WTC11 (cell line): ENCODE measurements at regions not wholly inside any gene's neighbourhood (a gene's known extent, or its start where the extent isn't known, plus 50 kb on each side); places are given as distances from the start of the nearest gene placed in this dataset.

Source experiments
- ATAC-seq: fragments of 200-7000 bp; cut with Tn5 transposase; 2 replicates; pipeline ENCODE4 v1.10.0; 2021; ENCODE audit warnings: mild to moderate bottlenecking, moderate library complexity
- CTCF ChIA-PET: fragments of 300-600 bp; sonication (Branson Sonifier 250); formaldehyde crosslinking; loops from one replicate; lab custom pipeline; 2021; ENCODE audit warnings: antibody characterized with exemption; lab: Charles Lee
- POLR2A ChIA-PET: fragments of 350-600 bp; sonication (Branson Sonifier 250); formaldehyde crosslinking; loops from one replicate; lab custom pipeline; 2021; ENCODE audit warnings: antibody characterized with exemption; lab: Charles Lee
- DNase-seq: peaks from one replicate; pipeline ENCODE4 v3.0.0; 2021; ENCODE audit warnings: low spot score
- H3K27ac Mint-ChIP-seq: 2 replicates; pipeline ENCODE4 v1.8.0; 2021; ENCODE audit warnings: mixed read lengths
- H3K27me3 Mint-ChIP-seq: 2 replicates; pipeline ENCODE4 v1.8.0; 2021; ENCODE audit warnings: low read depth, mild to moderate bottlenecking, moderate library complexity, mixed read lengths
- H3K36me3 Mint-ChIP-seq: 2 replicates; pipeline ENCODE4 v1.8.0; 2021; ENCODE audit warnings: mixed read lengths
- H3K4me1 Mint-ChIP-seq: 2 replicates; pipeline ENCODE4 v1.8.0; 2022; ENCODE audit warnings: mixed read lengths
- H3K4me3 Mint-ChIP-seq: 2 replicates; pipeline ENCODE4 v1.8.0; 2021; ENCODE audit warnings: mild to moderate bottlenecking, moderate library complexity, mixed read lengths
- H3K9me3 Mint-ChIP-seq: 2 replicates; pipeline ENCODE4 v1.8.0; 2021; ENCODE audit warnings: mixed read lengths
- AFF4 ChIP-seq: sonication (generic); formaldehyde crosslinking; IDR thresholded peaks from 2 replicates; pipeline ENCODE4 v1.8.1; 2023; ENCODE audit warnings: mild to moderate bottlenecking, missing genetic modification reagents, borderline replicate concordance
- ARID4B ChIP-seq: sonication (generic); formaldehyde crosslinking; IDR thresholded peaks from 2 replicates; pipeline ENCODE4 v1.8.0; 2023; ENCODE audit warnings: missing genetic modification reagents, mild to moderate bottlenecking, borderline replicate concordance
- ERG ChIP-seq: fragments of 250-450 bp; sonication (Bioruptor Pico); IDR thresholded peaks from 2 replicates; pipeline ENCODE4 v1.8.0; 2021; ENCODE audit warnings: mild to moderate bottlenecking
- ESRRA ChIP-seq: sonication (generic); formaldehyde crosslinking; IDR thresholded peaks from 2 replicates; pipeline ENCODE4 v1.8.1; 2022; ENCODE audit warnings: mild to moderate bottlenecking, missing genetic modification reagents, borderline replicate concordance
- ETV6 ChIP-seq: sonication (generic); formaldehyde crosslinking; IDR thresholded peaks from 2 replicates; pipeline ENCODE4 v1.8.1; 2022; ENCODE audit warnings: mild to moderate bottlenecking, missing genetic modification reagents
- FOXK1 ChIP-seq: sonication (generic); formaldehyde crosslinking; IDR thresholded peaks from 2 replicates; pipeline ENCODE4 v1.8.0; 2022; ENCODE audit warnings: mild to moderate bottlenecking, moderate library complexity, missing genetic modification reagents
- FOXP1 ChIP-seq: sonication (generic); formaldehyde crosslinking; IDR thresholded peaks from 2 replicates; pipeline ENCODE4 v1.8.0; 2022; ENCODE audit warnings: missing genetic modification reagents, mild to moderate bottlenecking, moderate library complexity, borderline replicate concordance
- HMGXB4 ChIP-seq: sonication (generic); formaldehyde crosslinking; IDR thresholded peaks from 2 replicates; pipeline ENCODE4 v1.8.1; 2023; ENCODE audit warnings: mild to moderate bottlenecking, moderate library complexity, missing genetic modification reagents
- NFE2L1 ChIP-seq: sonication (generic); formaldehyde crosslinking; IDR thresholded peaks from 2 replicates; pipeline ENCODE4 v1.8.1; 2023; ENCODE audit warnings: missing genetic modification reagents
- NFYB ChIP-seq: sonication (generic); formaldehyde crosslinking; conservative IDR thresholded peaks from 2 replicates; pipeline ENCODE4 v1.8.0; 2022; ENCODE audit warnings: low read depth, missing genetic modification reagents
- TCF7 ChIP-seq: sonication (generic); formaldehyde crosslinking; IDR thresholded peaks from 2 replicates; pipeline ENCODE4 v1.8.0; 2022; ENCODE audit warnings: mild to moderate bottlenecking, low read depth, missing genetic modification reagents, moderate library complexity
- USF2 ChIP-seq: sonication (generic); formaldehyde crosslinking; IDR thresholded peaks from 2 replicates; pipeline ENCODE4 v1.8.1; 2023; ENCODE audit warnings: mild to moderate bottlenecking, missing genetic modification reagents, moderate library complexity
- ZBTB21 ChIP-seq: sonication (generic); formaldehyde crosslinking; IDR thresholded peaks from 2 replicates; pipeline ENCODE4 v1.8.1; 2023; ENCODE audit warnings: mild to moderate bottlenecking, missing genetic modification reagents, borderline replicate concordance
- ZNF219 ChIP-seq: sonication (generic); formaldehyde crosslinking; IDR thresholded peaks from 2 replicates; pipeline ENCODE4 v1.8.0; 2023; ENCODE audit warnings: missing genetic modification reagents, mild to moderate bottlenecking, borderline replicate concordance
- ZNF281 ChIP-seq: sonication (generic); formaldehyde crosslinking; IDR thresholded peaks from 2 replicates; pipeline ENCODE4 v1.8.0; 2023; ENCODE audit warnings: mild to moderate bottlenecking, missing genetic modification reagents
- ZNF671 ChIP-seq: fragments of 250-450 bp; sonication (Bioruptor Pico); IDR thresholded peaks from 2 replicates; pipeline ENCODE4 v1.8.0; 2021; ENCODE audit warnings: mild to moderate bottlenecking

- TF ChIP-seq AFF4 (no peak), USF2 (CRISPR knock-in tag) (no peak)
These were observed 1273.4 kb downstream of the ROBO2 start (continued) for GRCh38 chr3:78313332-78313731.

GRCh38 chr3:78314327-78314726 lies 1274.4 kb downstream of the ROBO2 start:
- H3K9me3 Mint-ChIP-seq: peaks cover 23% of the 10 kb centered on the region
- CTCF ChIA-PET: no interaction called here

More at GRCh38 chr3:78314327-78314726, 1274.4 kb downstream of the ROBO2 start:
- TF ChIP-seq ZBTB21 (no peak), ZNF281 (CRISPR knock-in tag) (no peak), NFYB (no peak), ZNF671 (CRISPR knock-in tag) (no peak), FOXP1 (CRISPR knock-in tag) (no peak), AFF4 (no peak), ARID4B (CRISPR knock-in tag) (no peak), TCF7 (CRISPR knock-in tag) (no peak), ETV6 (CRISPR knock-in tag) (no peak), ESRRA (CRISPR knock-in tag) (no peak), ZNF219 (CRISPR knock-in tag) (no peak), NFE2L1 (CRISPR knock-in tag) (no peak), HMGXB4 (no peak), FOXK1 (no peak), ERG (CRISPR knock-in tag) (no peak)
- peaks cover 48% of the 10 kb centered on the region for H3K27me3 Mint-ChIP-seq
- peaks cover 18% of the 10 kb centered on the region for H3K4me1 Mint-ChIP-seq
- no peak overlapping the region for H3K27ac Mint-ChIP-seq
- peaks cover 20% of the 10 kb centered on the region for H3K36me3 Mint-ChIP-seq
- POLR2A ChIA-PET: no interaction called here
- no peak overlapping the region for H3K4me3 Mint-ChIP-seq
- no peak for DNase-seq
- ATAC-seq: no peak
